Mesendoderm (in vitro differentiated cells): ENCODE measurements at regions not wholly inside any gene's neighbourhood (a gene's known extent, or its start where the extent isn't known, plus 50 kb on each side); places are given as distances from the start of the nearest gene placed in this dataset.

Experiments used
- DNase-seq: peaks from one replicate; pipeline ENCODE4 v3.0.0; 2013
- H2AK5ac ChIP-seq: 2 replicates; pipeline ENCODE4 v1.6.1; 2013; ENCODE audit warnings: low read length, inconsistent platforms
- H2BK120ac ChIP-seq: 2 replicates; pipeline ENCODE4 v1.6.1; 2013; ENCODE audit warnings: low read depth, mild to moderate bottlenecking, low read length, moderate library complexity, mixed read lengths
- H2BK15ac ChIP-seq: replicated peaks from 2 replicates; pipeline ENCODE4 v1.6.1; 2013; ENCODE audit warnings: low read depth, mild to moderate bottlenecking, moderate library complexity
- H2BK5ac ChIP-seq: 2 replicates; pipeline ENCODE4 v1.6.1; 2013; ENCODE audit warnings: low read length, inconsistent platforms
- H3K18ac ChIP-seq: 2 replicates; pipeline ENCODE4 v1.6.1; 2013; ENCODE audit warnings: mild to moderate bottlenecking, low read length, mixed read lengths
- H3K23ac ChIP-seq: one replicate; pipeline ENCODE4 v1.6.1; 2013; ENCODE audit warnings: low read length
- H3K27ac ChIP-seq: 2 replicates; pipeline ENCODE4 v1.5.1; 2013; ENCODE audit warnings: low read depth, mild to moderate bottlenecking, inconsistent platforms, low read length, moderate library complexity
- H3K27me3 ChIP-seq: 2 replicates; pipeline ENCODE4 v1.6.1; 2013; ENCODE audit warnings: low read length, control low read depth, mild to moderate bottlenecking, inconsistent platforms; ENCODE audit not compliant: insufficient read depth, poor library complexity
- H3K36me3 ChIP-seq: 2 replicates; pipeline ENCODE4 v1.6.1; 2013; ENCODE audit warnings: low read length, inconsistent platforms; ENCODE audit not compliant: control insufficient read depth, insufficient read depth
- H3K4ac ChIP-seq: one replicate; pipeline ENCODE4 v1.6.1; 2013; ENCODE audit warnings: low read depth, mild to moderate bottlenecking, low read length, moderate library complexity
- H3K4me1 ChIP-seq: 2 replicates; pipeline ENCODE4 v1.6.1; 2013; ENCODE audit warnings: low read depth, low read length, inconsistent platforms; ENCODE audit not compliant: control insufficient read depth
- H3K4me2 ChIP-seq: 2 replicates; pipeline ENCODE4 v1.6.1; 2013; ENCODE audit warnings: low read length
- H3K4me3 ChIP-seq: 2 replicates; pipeline ENCODE4 v1.5.1; 2013; ENCODE audit warnings: mild to moderate bottlenecking, low read length
- H3K56ac ChIP-seq: one replicate; pipeline ENCODE4 v1.6.1; 2013; ENCODE audit warnings: low read length
- H3K79me1 ChIP-seq: 2 replicates; pipeline ENCODE4 v1.6.1; 2013; ENCODE audit warnings: low read length, inconsistent platforms
- H3K79me2 ChIP-seq: 2 replicates; pipeline ENCODE4 v1.6.1; 2013; ENCODE audit warnings: mild to moderate bottlenecking, low read length; ENCODE audit not compliant: control insufficient read depth, insufficient read depth
- H3K9ac ChIP-seq: 2 replicates; pipeline ENCODE4 v1.6.1; 2013; ENCODE audit warnings: low read length, inconsistent platforms
- H4K5ac ChIP-seq: one replicate; pipeline ENCODE4 v1.6.1; 2013; ENCODE audit warnings: low read length
- H4K8ac ChIP-seq: one replicate; pipeline ENCODE4 v1.6.1; 2013; ENCODE audit warnings: low read depth, mild to moderate bottlenecking, control low read depth, low read length, moderate library complexity
- WGBS: extraction: QIAGEN DNeasy Blood & Tissue Kit; methylation state at CpG from one replicate; pipeline ENCODE4 v1.1.7; 2013; ENCODE audit warnings: low lambda C conversion rate, missing lambda C conversion rate; ENCODE audit not compliant: insufficient coverage; ENCODE audit errors: extremely low coverage; 5-methylcytosine and 5-hydroxymethylcytosine counted together

GRCh38 chr7:54015251-54015650, 526.9 kb upstream of the VSTM2A start:
- no peak overlapping the region for H3K27ac ChIP-seq
- no peak overlapping the region for H3K4me2 ChIP-seq
- no peak overlapping the region for H4K5ac ChIP-seq
- H3K79me2 ChIP-seq = no peaks in the 10 kb centered on the region
- H3K56ac ChIP-seq = no peak overlapping the region
- H2BK120ac ChIP-seq = no peak overlapping the region
- no peak overlapping the region for H3K4me3 ChIP-seq
- no peak overlapping the region for H3K4ac ChIP-seq
- no peaks in the 10 kb centered on the region for H3K36me3 ChIP-seq
- no peak overlapping the region for H2AK5ac ChIP-seq
- DNase-seq = peak; percentile 53
- H3K18ac ChIP-seq = no peak overlapping the region
- H3K23ac ChIP-seq = no peak overlapping the region
- no peaks in the 10 kb centered on the region for H3K4me1 ChIP-seq
- H2BK15ac ChIP-seq = no peak overlapping the region
- H3K79me1 ChIP-seq = no peaks in the 10 kb centered on the region
- no peak overlapping the region for H4K8ac ChIP-seq
- H3K9ac ChIP-seq = no peak overlapping the region
- no peaks in the 10 kb centered on the region for H3K27me3 ChIP-seq
- H2BK5ac ChIP-seq = no peak overlapping the region
- WGBS = no CpG with 5 or more reads among the region's 2 CpGs

GRCh38 chr7:54037873-54038272, 504.3 kb upstream of the VSTM2A start:
- no peaks in the 10 kb centered on the region for H3K79me2 ChIP-seq
- H2AK5ac ChIP-seq = no peak overlapping the region
- no peak overlapping the region for H3K18ac ChIP-seq
- no peak overlapping the region for H3K23ac ChIP-seq
- H3K4me3 ChIP-seq = no peak overlapping the region
- H2BK120ac ChIP-seq = no peak overlapping the region
- no CpG with 5 or more reads among the region's 1 CpG for WGBS
- no peak overlapping the region for H3K4me2 ChIP-seq
- H3K36me3 ChIP-seq = no peaks in the 10 kb centered on the region
- H2BK15ac ChIP-seq = no peak overlapping the region
- H3K79me1 ChIP-seq = no peaks in the 10 kb centered on the region
- no peak overlapping the region for H3K56ac ChIP-seq
- no peak overlapping the region for H4K5ac ChIP-seq
- DNase-seq = peak; percentile 6
- H3K4me1 ChIP-seq = no peaks in the 10 kb centered on the region
- no peak overlapping the region for H3K9ac ChIP-seq
- H3K27me3 ChIP-seq = no peaks in the 10 kb centered on the region
- no peak overlapping the region for H3K27ac ChIP-seq
- no peak overlapping the region for H4K8ac ChIP-seq
- H2BK5ac ChIP-seq = no peak overlapping the region
- no peak overlapping the region for H3K4ac ChIP-seq

- H3K4ac ChIP-seq = no peak overlapping the region
- no peaks in the 10 kb centered on the region for H3K79me2 ChIP-seq
- no peak overlapping the region for H2BK5ac ChIP-seq
- H3K56ac ChIP-seq = no peak overlapping the region
- WGBS = no CpG with 5 or more reads among the region's 4 CpGs
- H4K5ac ChIP-seq = no peak overlapping the region
- no peak for DNase-seq
- H4K8ac ChIP-seq = no peak overlapping the region
- H3K27me3 ChIP-seq = no peaks in the 10 kb centered on the region
- no peak overlapping the region for H3K23ac ChIP-seq
- H3K4me3 ChIP-seq = no peak overlapping the region
- H3K4me2 ChIP-seq = no peak overlapping the region
- H2BK120ac ChIP-seq = no peak overlapping the region
- H3K79me1 ChIP-seq = no peaks in the 10 kb centered on the region
- no peaks in the 10 kb centered on the region for H3K4me1 ChIP-seq
- no peak overlapping the region for H2AK5ac ChIP-seq
- no peak overlapping the region for H3K18ac ChIP-seq
- no peaks in the 10 kb centered on the region for H3K36me3 ChIP-seq
- H3K9ac ChIP-seq = no peak overlapping the region
- H3K27ac ChIP-seq = no peak overlapping the region
- no peak overlapping the region for H2BK15ac ChIP-seq
These were observed 481.5 kb upstream of the VSTM2A start for GRCh38 chr7:54060643-54061042.

- no peak for DNase-seq
- Histone ChIP-seq H3K23ac (no peak overlapping the region), H3K56ac (no peak overlapping the region), H3K4ac (no peak overlapping the region), H3K4me2 (no peak overlapping the region), H4K5ac (no peak overlapping the region), H3K4me1 (no peaks in the 10 kb centered on the region), H2AK5ac (no peak overlapping the region), H3K36me3 (no peaks in the 10 kb centered on the region), H3K79me2 (no peaks in the 10 kb centered on the region), H2BK5ac (no peak overlapping the region), H3K27me3 (no peaks in the 10 kb centered on the region), H3K79me1 (no peaks in the 10 kb centered on the region), H4K8ac (no peak overlapping the region), H3K9ac (no peak overlapping the region), H3K27ac (no peak overlapping the region), H3K4me3 (no peak overlapping the region), H2BK120ac (no peak overlapping the region), H2BK15ac (no peak overlapping the region), H3K18ac (no peak overlapping the region)
- no CpG with 5 or more reads among the region's 5 CpGs for WGBS
These were observed 475.5 kb upstream of the VSTM2A start for GRCh38 chr7:54066643-54067042.

GRCh38 chr7:54069843-54070242, 472.3 kb upstream of the VSTM2A start:
- Histone ChIP-seq H2BK120ac (no peak overlapping the region), H3K79me1 (no peaks in the 10 kb centered on the region), H3K36me3 (no peaks in the 10 kb centered on the region), H3K79me2 (no peaks in the 10 kb centered on the region), H2AK5ac (no peak overlapping the region), H3K4me3 (no peak overlapping the region), H3K4me1 (no peaks in the 10 kb centered on the region), H3K9ac (no peak overlapping the region), H3K4me2 (no peak overlapping the region), H2BK5ac (no peak overlapping the region), H3K27me3 (no peaks in the 10 kb centered on the region), H4K5ac (no peak overlapping the region), H4K8ac (no peak overlapping the region), H3K27ac (no peak overlapping the region), H2BK15ac (no peak overlapping the region), H3K18ac (no peak overlapping the region), H3K23ac (no peak overlapping the region), H3K56ac (no peak overlapping the region), H3K4ac (no peak overlapping the region)
- whole genome bisulfite sequencing = no CpG with 5 or more reads among the region's 4 CpGs
- no peak for DNase-seq

GRCh38 chr7:54072710-54073109, 469.5 kb upstream of the VSTM2A start:
- Histone ChIP-seq H3K27me3 (no peaks in the 10 kb centered on the region), H3K18ac (no peak overlapping the region), H3K4me1 (no peaks in the 10 kb centered on the region), H2BK120ac (no peak overlapping the region), H4K5ac (no peak overlapping the region), H2BK15ac (no peak overlapping the region), H3K79me1 (no peaks in the 10 kb centered on the region), H2BK5ac (no peak overlapping the region), H3K9ac (no peak overlapping the region), H2AK5ac (no peak overlapping the region), H3K36me3 (no peaks in the 10 kb centered on the region), H3K23ac (no peak overlapping the region), H3K4ac (no peak overlapping the region), H3K79me2 (no peaks in the 10 kb centered on the region), H3K4me3 (no peak overlapping the region), H3K56ac (no peak overlapping the region), H3K4me2 (no peak overlapping the region), H3K27ac (no peak overlapping the region), H4K8ac (no peak overlapping the region)
- DNase-seq = no peak
- WGBS = no CpG with 5 or more reads among the region's 4 CpGs
